ENCODE measurements at regions not wholly inside any gene's neighbourhood (a gene's known extent, or its start where the extent isn't known, plus 50 kb on each side); places are given as distances from the start of the nearest gene placed in this dataset.
"Not testable (repeated sequence)": the region's sequence is repeated elsewhere in the genome, so short reads cannot be mapped to it uniquely, and the experiment has no call there.

DNA sequence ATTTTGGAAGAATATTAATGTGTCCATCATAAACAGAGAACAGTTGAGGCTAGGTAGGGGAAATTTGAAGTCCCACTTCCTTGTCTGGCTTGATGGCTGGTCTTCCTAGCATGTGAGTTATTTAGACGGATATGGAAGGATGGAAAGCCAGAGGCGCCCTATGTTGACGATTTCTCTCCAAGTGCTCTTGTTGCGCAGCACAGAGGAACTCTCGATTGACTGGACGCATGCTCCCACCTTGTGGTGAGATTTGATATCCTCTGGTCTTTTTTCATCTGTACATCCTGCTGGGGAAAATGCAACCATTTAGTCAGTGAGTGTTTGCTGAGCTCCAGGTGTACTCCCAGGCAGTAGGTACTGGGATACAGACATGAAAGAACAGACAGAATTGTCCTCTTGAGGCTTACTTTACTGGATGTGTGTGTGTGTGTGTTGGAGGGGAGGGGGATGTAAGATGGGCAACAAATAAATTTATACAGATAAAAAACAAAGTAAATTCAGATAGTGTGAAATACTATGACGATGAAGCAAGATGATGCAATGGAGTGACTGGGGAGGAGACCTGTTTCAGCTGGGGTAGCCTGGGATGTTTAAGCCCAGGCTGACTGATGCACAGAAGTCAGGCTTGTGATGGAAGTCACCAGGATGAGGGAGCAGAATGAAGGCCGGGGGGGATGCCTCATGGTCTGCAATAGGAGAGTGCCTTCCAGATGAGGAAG, 137.2 kb downstream of the TRIM43 start:
- FAIRE-seq = peak; percentile 98

GRCh38 chr2:95729597-95729955, 137.8 kb downstream of the TRIM43 start:
- FAIRE-seq = no peak

- no peak for FAIRE-seq
Measured at GRCh38 chr2:95730813-95731212, 139.0 kb downstream of the TRIM43 start.

GRCh38 chr2:95734976-95735890, 143.4 kb downstream of the TRIM43 start:
- FAIRE-seq = no peak

- no peak for FAIRE-seq
Measured at GRCh38 chr2:95738301-95738700, 146.5 kb downstream of the TRIM43 start.

- FAIRE-seq = not testable (repeated sequence)
Measured at GRCh38 chr2:95752126-95752525, 160.3 kb downstream of the TRIM43 start.

DNA sequence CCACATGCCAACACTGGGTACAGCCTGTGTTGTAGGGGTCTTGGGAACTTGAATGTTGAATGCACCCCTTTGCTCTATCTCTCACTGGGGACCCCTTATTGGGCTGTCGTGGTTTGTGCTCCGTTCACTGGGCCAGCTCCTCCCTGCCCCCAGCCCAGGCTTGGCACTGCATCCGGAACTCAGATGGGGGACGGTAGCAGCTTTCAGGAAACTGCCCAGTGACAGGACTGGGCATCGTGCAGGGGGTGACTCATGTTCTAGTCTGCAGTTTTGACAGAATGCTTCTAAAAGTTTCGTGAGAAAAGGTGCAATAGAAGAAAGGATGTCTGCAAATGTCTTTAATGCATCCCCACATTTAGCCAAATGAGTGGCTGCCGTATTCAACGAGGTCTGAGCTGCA, 162.0 kb downstream of the TRIM43 start:
- FAIRE-seq = not testable (repeated sequence)

GRCh38 chr2:95754213-95754612, 162.4 kb downstream of the TRIM43 start:
- FAIRE-seq = not testable (repeated sequence)

DNA sequence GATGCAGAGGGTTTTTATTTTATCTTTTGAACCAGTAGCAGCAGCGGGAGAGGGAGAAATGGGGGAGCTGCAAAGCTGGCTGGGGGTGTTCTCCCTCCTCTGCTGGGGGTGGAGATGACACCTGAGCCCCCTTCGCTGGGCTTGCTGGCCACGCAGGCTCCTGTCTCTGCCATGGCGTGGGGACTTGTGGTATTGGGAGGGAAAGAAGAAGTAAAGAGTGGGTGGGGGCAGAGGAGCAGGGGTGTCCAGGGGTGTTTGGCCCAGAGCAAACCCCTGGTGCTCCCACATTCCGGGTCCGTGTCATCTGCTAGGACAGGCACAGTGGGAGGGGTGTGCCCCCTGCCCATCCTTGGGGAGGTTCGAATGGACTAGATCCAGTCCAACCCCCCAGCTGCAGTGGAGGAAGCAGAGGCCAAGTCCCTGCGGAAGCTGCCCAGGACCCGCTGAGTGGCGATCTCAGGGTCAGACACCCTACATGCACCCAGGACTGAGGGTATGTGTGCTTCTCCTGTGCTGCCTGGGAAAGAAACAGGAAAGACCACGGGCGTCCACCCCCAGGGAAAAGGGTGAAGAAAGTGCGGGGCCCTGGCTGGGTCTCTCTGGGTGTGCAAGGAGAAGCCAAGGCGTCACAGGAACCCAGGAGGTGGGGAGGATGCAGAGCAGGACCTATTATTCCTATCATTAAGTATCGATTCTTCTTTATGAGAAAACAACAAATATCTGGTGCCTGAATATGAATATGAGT, 163.2 kb downstream of the TRIM43 start:
- FAIRE-seq = not testable (repeated sequence)

- FAIRE-seq = not testable (repeated sequence)
Measured at GRCh38 chr2:95755956-95756669, 164.3 kb downstream of the TRIM43 start.

- FAIRE-seq = no peak
Measured at GRCh38 chr2:95757988-95758387, 166.2 kb downstream of the TRIM43 start.

- FAIRE-seq = no peak
Measured at GRCh38 chr2:95759481-95760246, 167.9 kb downstream of the TRIM43 start.

DNA sequence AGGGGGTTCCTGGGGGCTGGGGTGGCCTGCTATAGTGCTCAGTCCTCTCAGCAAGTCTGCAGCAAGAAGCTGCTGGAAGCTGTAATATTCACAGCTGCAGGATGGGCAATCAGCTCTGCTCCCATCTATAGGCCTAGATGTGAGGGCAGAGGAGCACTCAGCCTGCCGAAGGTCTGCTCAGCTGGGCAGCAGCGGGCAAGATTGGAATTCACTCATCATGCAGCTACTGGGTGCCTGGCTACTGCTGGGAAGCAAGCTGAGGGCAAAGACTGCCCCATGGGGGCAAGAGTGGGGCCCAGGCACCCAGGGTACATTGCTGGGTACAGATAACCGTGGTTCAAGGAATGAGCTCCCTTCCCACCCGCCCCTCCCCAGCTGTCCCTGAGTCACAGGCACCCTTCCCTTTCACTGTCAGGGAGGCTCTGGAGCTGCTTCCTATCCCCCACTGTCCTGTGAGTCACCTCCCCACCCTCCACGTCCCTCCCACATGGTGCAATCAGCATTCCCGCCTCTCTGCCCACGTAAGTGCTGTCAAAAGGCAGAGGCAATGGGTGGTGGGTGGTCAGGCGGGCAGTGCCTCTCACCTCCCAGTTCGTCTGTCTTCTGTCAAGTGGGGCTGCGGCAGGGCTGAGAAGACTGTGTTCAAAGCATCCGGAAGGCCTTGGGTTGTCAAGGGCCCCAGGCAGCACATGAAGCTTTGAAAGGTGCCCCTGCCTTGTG, 169.2 kb downstream of the TRIM43 start:
- no peak for FAIRE-seq

DNA sequence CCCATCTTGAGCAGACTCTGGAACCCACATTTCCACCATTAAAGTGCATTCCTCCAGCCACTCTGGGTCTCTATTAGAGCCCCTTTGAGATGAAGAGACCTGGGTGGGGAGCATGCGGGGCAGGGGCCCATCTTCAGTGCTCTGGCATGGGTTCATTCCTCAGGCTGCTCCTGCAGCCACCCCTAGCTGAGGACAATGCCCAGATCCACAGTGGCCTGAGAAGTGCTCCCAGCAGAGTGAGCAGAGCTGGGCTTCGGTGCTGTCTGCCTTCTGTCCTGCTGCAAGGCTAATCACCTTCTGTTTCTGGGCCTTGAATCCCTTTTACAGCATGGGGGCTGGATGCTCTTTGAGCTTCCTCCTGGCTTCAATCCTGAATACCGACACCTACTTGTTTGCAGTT, 169.8 kb downstream of the TRIM43 start:
- no peak for FAIRE-seq

DNA sequence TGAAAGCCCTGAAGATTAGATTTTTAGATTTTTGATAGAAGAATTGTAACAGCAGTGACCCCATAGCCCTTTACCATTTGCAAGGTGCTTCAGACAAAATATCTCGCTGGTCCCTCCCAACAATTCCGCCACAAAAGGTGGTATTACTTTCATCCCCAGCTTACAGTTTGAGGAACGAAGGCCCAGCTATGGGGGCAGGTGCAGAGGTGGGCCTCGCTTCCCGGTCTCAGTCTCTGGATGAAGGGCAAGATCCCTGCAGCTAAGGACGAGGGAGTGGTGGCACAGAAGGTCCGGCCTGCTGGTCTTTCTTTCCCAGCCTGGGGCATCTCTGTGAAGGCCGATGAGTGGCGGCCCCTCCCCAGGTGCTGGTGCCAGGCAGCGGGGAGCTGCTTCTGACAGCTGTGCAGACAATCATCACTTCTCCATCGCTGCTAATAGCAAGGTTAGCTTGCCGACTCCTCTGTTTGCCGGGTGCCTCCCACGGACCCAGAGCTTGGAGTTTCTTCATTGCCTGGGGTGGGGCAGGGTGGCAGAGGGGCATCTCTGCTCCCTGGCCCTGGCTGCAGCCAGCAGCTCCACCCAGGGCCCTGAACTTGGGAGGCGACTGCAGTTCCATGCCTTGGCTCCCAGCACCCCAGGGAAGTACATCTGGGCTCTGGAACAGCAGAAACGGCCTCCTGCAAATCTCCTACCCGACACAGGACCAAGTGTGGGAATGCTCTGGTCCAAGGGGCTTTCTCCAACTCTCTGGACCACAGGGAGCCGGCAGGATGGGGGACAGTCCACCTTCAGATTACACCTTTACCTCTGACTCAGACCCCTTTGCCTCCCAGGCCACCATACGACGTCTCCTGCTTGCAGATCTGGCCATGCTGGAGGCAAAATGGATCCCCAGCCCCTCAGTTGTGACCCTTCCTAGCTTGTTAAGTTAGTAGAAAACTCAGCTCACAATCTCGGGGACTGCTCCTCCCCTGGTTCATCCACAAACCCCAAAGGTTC, 170.5 kb downstream of the TRIM43 start:
- not testable (repeated sequence) for FAIRE-seq

DNA sequence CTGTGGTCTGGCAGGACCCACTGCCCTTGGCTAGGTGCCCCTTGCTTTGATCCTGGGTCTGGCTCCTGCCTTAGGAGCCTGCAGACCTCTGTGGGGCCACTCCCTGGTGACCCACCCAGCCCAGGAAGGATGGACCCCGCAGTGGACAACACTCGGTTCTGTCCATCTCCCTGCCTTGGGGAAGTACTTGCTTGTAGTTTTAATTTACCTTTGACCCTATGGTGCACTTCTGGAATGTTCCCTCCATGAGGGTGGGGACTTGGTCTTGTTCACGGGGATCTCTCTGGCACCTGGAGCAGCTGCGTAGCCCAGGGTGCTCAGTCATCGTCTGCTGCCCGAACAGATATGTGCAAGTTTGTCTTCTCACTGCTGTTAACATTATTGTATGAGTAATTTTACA, 171.3 kb downstream of the TRIM43 start:
- not testable (repeated sequence) for FAIRE-seq

DNA sequence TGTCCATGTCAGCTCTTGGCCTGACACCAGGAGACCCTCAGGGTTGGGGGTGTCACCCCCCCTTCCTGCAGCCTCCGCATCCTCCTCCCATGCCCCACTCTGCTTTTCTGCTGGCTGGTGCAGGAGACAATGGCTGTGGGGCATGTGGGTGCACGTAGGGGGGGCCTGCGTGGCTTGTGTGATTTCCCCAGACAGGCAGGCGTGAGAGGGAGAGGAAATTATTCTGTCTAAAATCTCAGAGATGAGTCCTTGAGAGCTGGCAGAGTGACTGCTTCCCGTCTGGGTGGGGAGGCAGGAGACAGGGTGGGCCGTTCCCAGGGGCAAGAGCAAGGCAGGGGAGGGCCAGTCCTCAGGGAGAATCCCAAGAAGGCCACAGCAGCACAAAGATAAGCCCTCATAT, 173.2 kb downstream of the TRIM43 start:
- FAIRE-seq = not testable (repeated sequence)

DNA sequence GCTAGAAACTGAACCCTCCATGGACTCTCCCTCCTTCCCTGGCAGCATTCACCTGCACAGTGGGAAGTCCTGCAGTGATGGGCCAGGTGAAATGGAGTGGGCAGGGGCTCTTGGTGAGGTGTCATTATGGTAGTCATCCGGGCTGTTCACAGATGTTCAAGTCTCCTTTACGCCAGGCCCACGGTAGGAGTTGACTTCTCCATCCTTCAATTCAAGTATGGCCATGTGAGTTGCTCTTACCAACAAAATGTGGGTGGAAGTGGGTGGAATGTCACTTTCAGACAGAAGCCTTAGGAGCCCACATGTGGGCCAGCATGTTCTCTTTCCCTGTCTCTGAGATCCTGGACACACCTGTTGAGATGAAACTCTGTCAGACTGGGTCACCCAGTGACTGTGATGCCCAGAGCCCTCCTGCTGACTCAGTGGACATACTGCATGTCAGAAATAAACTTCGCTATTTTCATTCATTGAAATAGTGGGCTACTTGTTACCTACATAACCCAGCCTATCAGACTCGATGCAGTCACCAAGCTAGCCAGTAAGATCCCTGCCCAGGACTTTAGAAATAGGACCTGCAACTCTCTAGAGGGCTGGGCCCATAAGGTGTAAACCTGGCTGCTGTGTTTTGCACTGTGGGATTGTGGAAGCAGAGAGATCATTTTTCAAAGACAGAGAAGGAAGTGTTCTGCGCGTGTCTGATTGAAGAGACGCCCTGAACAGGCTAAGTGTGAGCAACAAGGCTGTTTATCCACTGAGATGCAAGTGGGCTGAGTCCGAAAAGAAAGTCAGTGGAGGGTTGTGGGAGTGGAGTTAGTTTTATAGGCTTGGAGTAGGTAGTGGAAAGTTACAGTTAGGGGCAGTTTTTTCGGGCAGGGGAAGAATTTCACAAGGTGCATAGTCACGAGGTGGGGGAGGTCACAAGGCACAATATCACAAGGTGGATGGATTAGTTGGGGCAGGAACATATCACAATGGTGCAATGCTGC, 174.4 kb downstream of the TRIM43 start:
- not testable (repeated sequence) for FAIRE-seq

GRCh38 chr2:95767531-95767930, 175.7 kb downstream of the TRIM43 start:
- FAIRE-seq = not testable (repeated sequence)

Measured in islet of Langerhans (tissue), 1 donor.